GF-D8 (cell line): ENCODE measurements at regions not wholly inside any gene's neighbourhood (a gene's known extent, or its start where the extent isn't known, plus 50 kb on each side); places are given as distances from the start of the nearest gene placed in this dataset.
"Not testable (repeated sequence)": the region's sequence is repeated elsewhere in the genome, so short reads cannot be mapped to it uniquely, and the experiment has no call there.

ENCODE experiments used
- DNase-seq: peaks from one replicate; lab custom pipeline; 2025; lab: John Stamatoyannopoulos, UW

- DNase-seq, result no peak
Observed at GRCh38 chr13:111667757-111668156, 347.3 kb downstream of the TEX29 start.

- no peak for DNase-seq
Observed at GRCh38 chr13:111668451-111668850, 348.0 kb downstream of the TEX29 start.

GRCh38 chr13:111672198-111672597 lies 351.8 kb downstream of the TEX29 start:
- not testable (repeated sequence) for DNase-seq

GRCh38 chr13:111678120-111678882 lies 357.9 kb downstream of the TEX29 start:
- DNase-seq, result not testable (repeated sequence)

GRCh38 chr13:111679645-111680044 lies 359.2 kb downstream of the TEX29 start:
- not testable (repeated sequence) for DNase-seq

GRCh38 chr13:111680100-111680499 lies 359.7 kb downstream of the TEX29 start:
- DNase-seq, result not testable (repeated sequence)

GRCh38 chr13:111692028-111692427 lies 371.6 kb downstream of the TEX29 start:
- not testable (repeated sequence) for DNase-seq

- not testable (repeated sequence) for DNase-seq
Observed at GRCh38 chr13:111696121-111696520, 370.8 kb upstream of the SOX1 start.

GRCh38 chr13:111702059-111702458 lies 364.9 kb upstream of the SOX1 start:
- DNase-seq, result not testable (repeated sequence)
